Sciatic nerve (tissue), 2 donors: ENCODE measurements at regions not wholly inside any gene's neighbourhood (a gene's known extent, or its start where the extent isn't known, plus 50 kb on each side); places are given as distances from the start of the nearest gene placed in this dataset.

ENCODE experiments used
- ATAC-seq: fragments of 200-7000 bp; cut with Tn5 transposase; one replicate; pipeline ENCODE4 v1.9.1; 2020; ENCODE audit warnings: mild to moderate bottlenecking, moderate library complexity
- DNase-seq: peaks from one replicate; pipeline ENCODE4 v3.0.0-alpha.2; 2020; ENCODE audit warnings: low spot score
- intact Hi-C: fragments of 100-400 bp; cut with DNase I; formaldehyde crosslinking; loops from one replicate; pipeline ENCODE4 v1.14.2; 2022
- donor health status: DM: no; HTN: no; CAD: no.
- donor health status: DM: no; HTN: no; CAD: no.

DNA sequence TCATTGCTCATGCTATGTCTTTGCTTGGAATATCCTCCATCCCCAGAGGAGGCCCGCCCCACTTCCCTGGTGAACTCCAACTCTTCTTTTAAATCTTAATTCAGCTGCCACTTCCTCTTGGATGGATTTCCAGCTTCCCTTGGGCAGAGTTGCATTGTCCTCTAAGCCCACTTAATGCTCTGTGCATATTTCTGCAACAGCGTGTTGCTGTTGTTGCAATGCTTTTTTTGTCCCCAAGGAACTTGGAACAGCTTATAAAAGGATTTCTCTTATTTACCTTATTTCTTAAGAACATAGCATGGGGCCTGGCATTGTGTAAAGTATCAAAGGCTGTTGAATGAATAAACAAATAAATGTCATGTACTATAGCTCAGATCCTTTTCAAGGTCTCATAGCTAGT is 507.4 kb downstream of the METTL15 start:
- intact Hi-C loops = no loop called here
- DNase-seq (no peak), ATAC-seq (no peak)

DNA sequence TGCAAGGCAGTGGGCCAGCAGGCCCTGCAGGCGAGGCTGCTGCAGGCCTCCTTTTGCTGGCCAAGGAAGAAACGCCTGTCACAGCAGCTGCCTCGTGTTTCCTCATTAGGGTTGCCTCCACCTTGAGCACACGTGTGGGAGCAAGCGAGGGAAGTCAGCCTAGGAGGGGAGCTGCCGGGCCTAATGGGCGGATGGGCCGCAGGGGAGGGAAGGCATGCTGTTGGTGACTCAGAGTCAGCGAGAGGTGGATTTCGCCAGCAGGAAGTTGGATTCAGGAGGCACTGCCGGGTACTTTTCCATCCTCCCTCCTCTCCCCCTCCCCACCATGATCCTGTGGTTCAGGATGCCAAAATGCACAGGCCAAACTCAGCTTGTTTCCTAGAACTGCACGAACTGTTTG is 498.7 kb downstream of the METTL15 start:
- intact Hi-C loops = no loop called here
- ATAC-seq = no peak
- no peak for DNase-seq

DNA sequence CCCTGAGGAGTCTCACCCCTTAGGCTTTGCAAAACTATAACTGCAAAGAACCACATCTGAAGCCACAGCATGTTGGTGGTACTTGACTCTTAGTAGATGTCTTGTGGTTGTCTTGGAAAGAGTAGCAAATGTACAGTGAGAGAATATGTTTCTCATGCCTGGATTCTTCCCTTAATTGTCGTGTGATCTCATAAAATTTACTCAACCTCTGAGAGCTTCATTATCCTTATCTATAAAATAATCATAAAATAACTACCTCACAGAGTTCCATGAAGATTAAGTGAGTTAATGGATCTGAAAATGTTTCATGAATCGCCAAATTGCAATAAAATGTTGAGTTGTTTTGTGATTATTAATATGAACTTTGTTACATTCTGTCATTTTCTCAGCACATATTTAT is 491.5 kb downstream of the METTL15 start:
- ATAC-seq (no peak), DNase-seq (no peak)
- intact Hi-C loops = loop anchor here (10.0 kb wide), 1 partner anchor 65 kb away; no protein-coding TSS in a partner anchor

DNA sequence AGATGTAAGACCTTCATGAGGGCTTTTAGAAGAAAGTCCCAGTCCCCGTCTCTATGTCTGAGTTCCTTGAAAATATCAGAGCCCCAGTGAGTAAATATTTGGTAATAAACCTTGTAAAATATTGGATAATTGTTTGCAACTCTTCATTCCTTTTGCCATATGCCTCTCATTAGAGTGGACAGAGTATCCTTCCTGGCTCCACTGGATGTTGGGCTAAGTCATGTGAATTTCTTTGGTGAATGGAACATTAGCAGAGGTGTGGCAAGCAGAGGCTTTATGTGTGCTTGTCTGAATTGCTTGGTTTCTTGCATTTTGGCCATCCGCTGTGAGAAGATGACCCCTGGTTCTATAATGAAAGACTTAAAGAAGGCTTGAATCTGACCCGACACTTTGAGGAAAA is 490.3 kb downstream of the METTL15 start:
- intact Hi-C loops = loop anchor here (10.0 kb wide), 1 partner anchor 64 kb away; no protein-coding TSS in a partner anchor
- no peak for ATAC-seq

DNA sequence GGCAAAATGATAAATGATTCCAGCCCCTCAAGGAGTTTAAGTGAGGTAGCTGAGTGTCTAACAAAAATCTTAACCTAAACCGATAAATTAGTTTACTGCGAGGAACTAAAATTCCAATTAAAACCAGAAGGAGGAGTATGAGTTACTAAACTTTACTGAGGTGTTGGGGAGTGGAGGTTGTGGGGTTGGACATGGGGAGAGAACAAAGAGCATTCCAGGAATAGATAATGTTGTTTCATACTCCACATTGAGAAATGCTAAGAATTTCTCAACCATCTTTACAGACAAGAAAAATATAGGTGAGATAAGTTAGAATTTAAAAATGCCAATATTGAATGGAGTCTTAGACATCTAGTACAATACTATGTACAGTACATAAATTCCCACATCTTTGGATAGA is 488.6 kb downstream of the METTL15 start:
- no peak for ATAC-seq
- intact Hi-C loops = loop anchor here (10.0 kb wide), 1 partner anchor 62 kb away; no protein-coding TSS in a partner anchor
- no peak for DNase-seq

More for the DNA sequence above, 490.3 kb downstream of the METTL15 start:
- no peak for DNase-seq

DNA sequence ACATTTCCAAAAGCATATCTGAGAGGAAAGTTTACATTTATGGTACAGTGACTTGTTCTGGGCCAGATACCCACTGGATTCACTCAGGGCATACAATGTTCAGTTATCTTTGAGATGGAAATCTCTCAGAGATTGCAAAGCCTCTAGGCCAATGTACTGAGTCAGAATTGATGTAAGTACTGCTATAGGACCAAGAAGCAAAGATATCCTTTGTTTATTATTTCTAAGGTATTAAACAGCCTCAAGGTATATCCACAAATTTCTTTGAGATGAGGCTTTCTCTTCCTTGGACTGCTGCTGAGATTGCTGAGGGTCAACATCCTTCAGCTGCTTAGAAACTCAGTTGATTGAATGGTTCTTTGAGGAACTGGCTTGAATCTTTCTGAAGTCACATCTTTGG is 484.0 kb downstream of the METTL15 start:
- no peak for DNase-seq
- ATAC-seq = no peak
- intact Hi-C loops = loop anchor here (10.0 kb wide), 1 partner anchor 57 kb away; no protein-coding TSS in a partner anchor

DNA sequence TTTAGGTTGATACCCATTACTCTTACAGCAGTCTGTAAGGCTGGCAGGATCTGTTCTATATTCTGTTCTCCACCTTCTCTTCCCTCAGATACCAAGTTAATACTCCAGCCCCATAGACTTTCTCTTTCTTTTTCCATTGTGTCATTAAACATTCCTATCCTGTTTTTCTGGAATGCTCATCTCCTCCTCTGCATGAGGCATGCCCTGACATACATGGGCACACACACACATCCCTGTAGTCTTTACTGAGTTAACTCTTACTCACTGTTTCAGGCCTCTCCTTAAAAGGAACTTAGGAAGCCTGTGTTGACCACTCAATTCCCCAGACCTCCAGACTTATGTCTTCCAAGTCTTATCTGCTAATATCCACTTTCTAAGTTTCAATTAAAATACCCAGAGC is 476.8 kb downstream of the METTL15 start:
- intact Hi-C loops = no loop called here
- DNase-seq (no peak), ATAC-seq (no peak)

DNA sequence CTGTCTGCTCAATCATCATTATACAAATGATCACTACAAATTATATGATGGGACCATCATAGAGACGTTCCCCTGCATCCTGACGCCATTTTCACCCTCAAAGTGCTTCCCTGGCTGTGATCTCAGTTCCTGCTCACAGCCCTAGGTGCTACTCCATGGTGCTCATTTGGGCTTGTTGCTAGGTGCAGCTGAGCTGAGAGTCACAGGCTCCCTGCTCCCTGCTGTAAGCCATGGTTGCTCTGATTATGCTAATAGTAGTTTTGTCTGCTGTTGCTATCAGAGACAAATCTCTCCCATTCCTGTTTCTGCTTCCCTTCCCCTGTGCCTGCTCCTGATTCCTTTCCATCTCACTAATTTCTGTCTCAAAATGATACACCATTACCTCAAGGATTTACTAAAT is 474.3 kb downstream of the METTL15 start:
- ATAC-seq = no peak
- intact Hi-C loops = no loop called here
- DNase-seq = no peak

DNA sequence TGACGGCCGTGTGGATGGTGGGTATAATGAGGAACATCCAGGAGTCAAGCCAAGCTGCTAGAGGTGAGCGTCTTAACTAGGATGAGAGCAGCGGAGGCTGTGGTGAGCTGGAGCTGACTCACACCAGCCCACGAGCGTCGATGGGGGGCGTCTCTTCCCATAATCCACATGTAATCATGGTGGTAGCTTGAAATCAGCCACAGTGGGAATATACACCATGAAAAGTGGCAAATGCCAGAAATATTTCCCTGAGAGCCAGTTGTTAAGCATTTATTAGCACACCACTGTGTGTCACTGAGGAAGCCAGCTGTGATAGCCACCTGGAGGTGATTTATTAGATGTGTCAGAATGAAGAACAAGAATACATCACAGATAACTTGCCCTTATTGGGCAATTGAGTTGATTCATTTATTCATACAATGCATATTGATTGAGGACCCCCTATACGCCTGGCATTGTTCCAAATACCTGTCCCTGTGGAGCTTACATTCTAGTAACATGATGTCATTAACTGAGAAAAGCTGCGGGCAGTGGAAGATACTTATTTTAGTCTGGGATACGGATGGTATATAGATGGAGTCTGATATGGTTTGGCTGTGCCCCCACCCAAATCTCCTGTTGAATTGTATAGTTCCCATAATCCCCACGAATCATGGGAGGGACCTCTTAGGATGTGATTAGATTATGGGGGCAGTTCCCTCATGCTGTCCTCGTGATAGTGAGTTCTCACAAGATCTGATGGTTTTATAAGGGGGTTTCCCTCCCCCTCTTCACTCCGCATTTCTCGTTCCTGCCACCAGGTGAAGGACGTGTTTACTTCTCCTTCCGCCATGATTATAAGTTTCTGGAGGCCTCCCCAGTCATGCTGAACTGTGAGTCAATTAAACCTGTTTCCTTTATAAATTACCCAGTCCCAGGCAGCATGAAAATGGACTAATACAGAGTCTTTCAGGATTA is 473.4 kb downstream of the METTL15 start:
- no peak for ATAC-seq
- intact Hi-C loops = no loop called here
- no peak for DNase-seq

DNA sequence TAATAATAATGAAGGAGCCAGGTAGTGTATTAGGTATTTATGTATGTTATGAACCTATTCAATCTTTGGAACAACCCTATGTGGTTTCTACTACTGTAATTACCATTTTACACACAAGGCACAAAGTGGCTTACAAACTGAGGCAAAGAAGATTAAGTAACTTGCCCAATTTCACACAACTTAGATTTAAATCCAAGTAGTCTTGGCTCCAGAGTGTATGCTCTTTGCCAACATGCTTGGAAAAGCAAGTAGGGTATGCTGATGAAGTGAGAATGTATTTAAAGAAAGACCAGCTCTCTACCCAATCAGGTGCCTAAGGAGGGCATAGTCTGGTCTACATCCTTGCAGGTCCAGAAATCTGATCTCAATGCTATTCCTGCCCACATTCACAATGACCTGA is 463.2 kb downstream of the METTL15 start:
- ATAC-seq = no peak
- intact Hi-C loops = no loop called here
- no peak for DNase-seq

DNA sequence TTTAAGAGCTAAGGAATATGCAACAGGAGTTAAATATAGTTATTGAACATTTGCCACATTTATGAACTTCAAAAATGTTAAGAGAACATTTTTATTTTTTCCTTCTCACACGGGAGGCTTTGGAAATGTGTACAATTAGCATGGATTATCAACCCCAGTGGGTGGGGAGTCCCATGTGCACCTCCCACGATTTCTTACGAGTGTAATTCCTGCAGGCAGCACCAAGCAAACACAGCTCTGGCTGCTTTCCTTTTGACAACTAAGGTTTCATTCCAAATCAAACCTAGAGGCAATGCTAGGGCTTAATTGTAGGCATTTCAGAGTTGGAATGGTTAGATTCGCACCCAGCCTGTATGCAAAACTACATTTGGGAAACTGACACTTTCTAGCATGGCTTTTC is 460.9 kb downstream of the METTL15 start:
- ATAC-seq (no peak), DNase-seq (no peak)
- intact Hi-C loops = no loop called here

DNA sequence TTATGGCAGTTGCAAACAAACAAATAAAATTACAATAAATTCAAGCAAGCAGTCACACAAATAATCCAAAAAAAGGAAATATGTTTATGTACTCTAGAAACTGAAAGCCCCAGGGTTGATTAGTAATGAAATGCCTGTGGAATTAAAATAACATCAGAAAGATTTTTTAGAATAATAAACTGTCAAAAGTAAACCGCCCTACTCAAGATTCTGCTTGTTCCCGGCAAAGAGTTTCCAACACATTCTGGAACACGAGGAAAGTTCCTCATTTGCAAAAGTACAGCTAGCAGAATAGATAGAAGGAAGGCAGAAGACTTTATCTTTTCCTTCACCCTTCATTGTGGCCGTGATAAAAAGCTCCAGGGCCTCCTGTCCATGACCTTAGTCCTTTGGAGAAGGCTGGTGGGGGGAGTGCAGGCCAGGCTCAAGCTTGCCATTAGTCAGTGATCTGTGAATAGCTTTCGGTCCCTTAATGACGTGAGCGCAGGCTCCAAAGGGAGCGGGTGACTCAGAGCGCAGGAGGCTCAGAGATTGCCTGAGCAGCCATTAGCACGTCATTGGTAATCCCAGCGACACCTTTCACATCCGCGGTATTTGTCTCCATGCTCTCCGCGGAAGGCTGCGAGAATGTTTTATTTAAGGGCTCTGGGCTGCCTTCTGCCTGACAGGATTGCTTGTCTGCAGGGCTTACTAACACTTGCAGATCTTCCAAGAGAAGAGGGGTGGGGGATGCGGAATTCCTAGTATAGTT is 458.3 kb downstream of the METTL15 start:
- DNase-seq = peak; percentile 60
- ATAC-seq = peak; percentile 85
- intact Hi-C loops = no loop called here

DNA sequence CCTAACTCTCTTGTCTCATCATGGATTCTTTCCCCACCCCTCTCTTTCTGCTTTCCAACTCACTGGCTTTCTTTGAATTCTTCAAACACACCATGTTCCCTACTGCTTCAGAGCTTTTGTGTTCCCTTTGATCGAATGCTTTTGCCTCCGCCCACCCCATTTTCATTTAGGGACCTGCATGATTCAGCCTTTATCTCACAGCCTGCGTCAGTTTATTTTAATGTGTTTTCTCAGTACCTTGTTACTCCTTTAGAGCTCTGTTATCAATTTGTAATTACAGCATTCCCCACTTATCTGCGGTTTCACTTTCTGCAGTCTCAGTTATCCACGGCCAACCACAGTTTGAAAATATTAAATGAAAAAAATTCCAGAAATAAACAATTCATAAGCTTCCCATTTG is 451.3 kb downstream of the METTL15 start:
- DNase-seq = no peak

DNA sequence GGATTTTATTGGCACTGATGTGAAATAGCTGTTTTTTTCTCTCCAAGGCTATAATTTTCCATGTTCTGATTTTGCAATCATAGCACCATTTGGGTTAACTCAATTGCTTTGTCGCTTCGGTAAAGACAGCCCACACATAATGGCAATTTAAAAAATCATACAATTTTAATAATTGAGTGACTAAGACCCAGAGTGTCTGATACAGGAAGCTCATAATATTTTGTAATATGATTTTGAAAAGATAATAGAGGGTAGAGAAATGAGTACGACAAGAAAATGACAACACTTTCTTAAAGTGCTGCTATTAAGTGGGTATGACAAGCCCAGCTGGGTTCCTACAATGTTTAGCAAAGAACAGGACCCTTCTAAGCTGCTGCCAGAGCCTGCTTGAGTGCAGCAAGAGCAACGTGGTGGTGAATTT is 439.1 kb downstream of the METTL15 start:
- DNase-seq (no peak), ATAC-seq (no peak)
- intact Hi-C loops = no loop called here

More for the DNA sequence above, 451.3 kb downstream of the METTL15 start:
- intact Hi-C loops = no loop called here
- ATAC-seq = no peak

DNA sequence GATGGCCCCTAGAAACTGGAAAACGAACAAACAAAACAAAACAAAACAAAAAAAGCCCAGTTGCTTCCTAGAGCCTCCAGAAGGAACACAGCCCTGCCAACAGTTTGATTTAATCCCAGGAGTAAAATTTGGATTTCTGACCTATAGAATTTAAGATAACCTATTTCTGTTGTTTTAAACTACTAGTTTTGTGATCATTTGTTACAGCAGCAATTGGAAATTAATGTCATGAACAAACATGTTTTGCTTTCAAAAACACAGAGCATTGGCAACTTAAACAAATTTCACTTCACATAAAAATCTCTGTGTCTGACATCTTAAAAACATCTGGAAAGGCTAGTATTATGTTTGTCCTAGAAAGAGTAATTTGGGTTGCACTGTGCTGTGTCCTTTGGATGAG is 437.3 kb downstream of the METTL15 start:
- ATAC-seq = no peak
- intact Hi-C loops = no loop called here
- no peak for DNase-seq

DNA sequence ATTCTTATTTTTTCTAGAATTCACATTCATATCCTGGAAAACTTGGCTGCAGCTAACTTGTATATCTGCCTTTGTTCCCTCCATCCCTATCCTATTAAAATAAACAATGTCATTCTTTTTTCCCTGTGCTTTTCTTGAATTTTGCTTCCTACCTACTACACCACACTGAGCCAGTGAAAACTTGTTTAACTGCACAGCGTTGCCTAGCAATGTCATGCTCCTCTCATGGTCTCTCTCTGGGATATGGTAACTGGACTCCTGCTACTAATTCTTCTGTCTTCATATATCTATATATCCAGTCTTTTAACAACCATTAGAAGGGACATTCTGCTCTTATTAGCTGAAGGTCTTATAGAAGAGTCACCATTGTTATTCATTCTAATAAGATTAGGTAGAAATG is 434.4 kb downstream of the METTL15 start:
- no peak for DNase-seq
- ATAC-seq = no peak
- intact Hi-C loops = no loop called here

DNA sequence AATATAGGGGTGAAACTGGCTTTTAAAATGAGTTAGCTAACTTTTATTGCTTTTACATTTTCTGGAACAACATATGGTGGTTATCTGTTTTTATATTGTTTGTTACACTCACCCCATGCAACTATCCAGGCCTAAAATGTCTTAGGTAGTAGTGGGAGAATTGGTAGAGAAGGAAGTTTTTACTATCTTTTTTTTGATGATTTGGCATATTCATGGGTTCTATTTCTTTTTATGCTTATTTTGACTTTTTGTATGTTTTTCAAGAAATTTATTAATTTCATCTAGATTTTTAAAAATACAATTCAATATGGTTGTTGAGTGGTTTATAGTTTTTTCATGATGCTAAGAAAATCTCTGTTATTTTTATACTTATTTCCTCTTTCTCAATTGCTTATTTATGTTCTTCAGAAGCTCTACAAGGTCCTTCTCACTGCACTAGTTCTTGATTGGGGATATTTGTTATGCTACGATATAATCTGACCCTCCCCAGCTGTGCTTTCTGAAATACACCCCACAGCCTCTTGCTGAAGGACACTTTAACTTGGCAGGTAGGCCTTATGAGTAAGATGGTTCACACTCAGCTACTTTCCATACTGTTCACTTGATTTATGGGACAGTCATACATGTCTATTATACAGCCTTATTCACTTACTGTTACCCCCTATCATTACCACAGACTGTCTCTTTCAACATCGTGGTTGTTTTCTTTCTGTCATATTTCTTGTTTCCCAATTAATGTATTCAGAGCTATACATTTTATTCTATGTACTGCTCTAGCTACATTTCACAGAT is 431.2 kb downstream of the METTL15 start:
- intact Hi-C loops = loop anchor here (10.0 kb wide), 1 partner anchor 55 kb away; no protein-coding TSS in a partner anchor
- DNase-seq (no peak), ATAC-seq (no peak)

DNA sequence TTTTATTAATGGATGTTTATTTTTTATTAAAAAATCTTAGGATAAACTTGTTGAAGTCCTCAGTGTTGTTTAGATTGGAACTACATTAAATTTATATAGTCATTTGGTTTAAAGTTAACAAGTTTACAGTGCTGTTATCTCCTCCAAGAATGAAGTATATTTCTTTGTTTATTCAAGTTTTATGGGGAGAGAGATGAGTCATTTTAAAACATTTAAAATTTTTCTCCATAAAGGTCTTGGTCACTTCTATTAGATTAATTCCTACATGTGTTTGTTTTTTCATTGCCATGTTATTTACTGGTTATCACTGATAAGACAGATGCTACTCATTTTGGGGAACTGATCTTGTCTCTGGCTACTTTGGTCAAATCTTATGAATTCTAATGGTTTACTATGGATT is 429.6 kb downstream of the METTL15 start:
- intact Hi-C loops = loop anchor here (10.0 kb wide), 1 partner anchor 57 kb away; no protein-coding TSS in a partner anchor
- no peak for DNase-seq
- no peak for ATAC-seq
